Transverse colon (tissue), 4 donors: ENCODE measurements at regions not wholly inside any gene's neighbourhood (a gene's known extent, or its start where the extent isn't known, plus 50 kb on each side); places are given as distances from the start of the nearest gene placed in this dataset.

ENCODE experiments used
- DNase-seq: peaks from one replicate; pipeline ENCODE4 v3.0.0-alpha.2; 2019
- H3K27ac ChIP-seq, 4 donors: fragments of 200-600 bp; sonication (generic); 2 replicates each; pipeline ENCODE4 v1.5.1; 2016 to 2018; ENCODE audit warnings: inconsistent platforms in 4 of 4
- H3K27me3 ChIP-seq: fragments of 200-600 bp; sonication (generic); 2 replicates; pipeline ENCODE4 v1.5.1; 2017; ENCODE audit warnings: inconsistent platforms
- H3K36me3 ChIP-seq, 4 donors: fragments of 200-600 bp; sonication (generic); 2 replicates each; pipeline ENCODE4 v1.5.1; 2017 to 2019; ENCODE audit warnings: inconsistent platforms in 4 of 4
- H3K4me1 ChIP-seq, 4 donors: fragments of 200-600 bp; sonication (generic); 2 replicates each; pipeline ENCODE4 v1.5.1; 2017 to 2020; ENCODE audit warnings: inconsistent platforms in 4 of 4
- H3K4me3 ChIP-seq, 4 donors: fragments of 200-600 bp; sonication (generic); 1 replicate in 1 of 4; 2 replicates in 3 of 4; pipeline versions ENCODE4 v1.5.1 to v1.6.1; 2017 to 2019; ENCODE audit warnings: inconsistent platforms in 4 of 4
- H3K9me3 ChIP-seq, 2 donors: fragments of 200-600 bp; sonication (generic); 2 replicates each; pipeline ENCODE4 v1.5.1; 2017 to 2019; ENCODE audit warnings: inconsistent platforms in 2 of 2
- EP300 ChIP-seq: sonication (generic); formaldehyde crosslinking; IDR thresholded peaks from one replicate; pipeline ENCODE4 v1.6.1; 2017; ENCODE audit warnings: antibody characterized with exemption, low read depth
- POLR2A ChIP-seq: fragments of 450-650 bp; IDR thresholded peaks from one replicate; pipeline ENCODE4 v1.6.1; 2016; ENCODE audit warnings: antibody characterized with exemption, mild to moderate bottlenecking, moderate library complexity
- POLR2AphosphoS5 ChIP-seq, 3 donors: sonication (generic); formaldehyde crosslinking; IDR thresholded peaks; one replicate each; pipeline ENCODE4 v1.6.1; 2016; ENCODE audit warnings: antibody characterized with exemption in 3 of 3
- WGBS, 2 donors: methylation state at CpG; one replicate each; pipeline ENCODE4 v1.1.5; 2018; ENCODE audit warnings: low coverage in 1 of 2; 5-methylcytosine and 5-hydroxymethylcytosine counted together
- in situ Hi-C, 4 donors: fragments of 200-750 bp; cut with MboI; loops; one replicate each; pipeline versions ENCODE4 v1.15.0 to v1.15.1; 2017; ENCODE audit warnings: low sequenced_read_pairs in 3 of 4, low pct_ligation_motif_present in 1 of 4, low pct_unique_long_range_greater_than_20kb in 1 of 4
- intact Hi-C: fragments of 100-400 bp; cut with DNase I; formaldehyde crosslinking; loops from one replicate; pipeline ENCODE4 v1.15.1; 2023; ENCODE audit warnings: low total_unique reads
- TF ChIP-seq, protein P1 (sequence below), 5 experiments: fragments of 200-600 bp in 3 of 5; fragments of 450-650 bp in 2 of 5; sonication (generic) in 3 of 5; IDR thresholded peaks; 1 replicate in 2 of 5; 2 replicates in 3 of 5; pipeline ENCODE4 v1.5.1; 2016 to 2017; ENCODE audit warnings: antibody characterized with exemption in 5 of 5, inconsistent platforms in 3 of 5, mild to moderate bottlenecking in 2 of 5, moderate library complexity in 1 of 5

GRCh38 chr2:183490489-183490888 is 366.2 kb downstream of the NUP35 start:
- Histone ChIP-seq H3K27ac (no peak overlapping the region), H3K4me3 (no peak overlapping the region), H3K9me3 (no peaks in the 10 kb centered on the region), H3K27me3 (no peaks in the 10 kb centered on the region), H3K36me3 (no peaks in the 10 kb centered on the region), H3K4me1 (peaks cover 0 to 7% (median 0%) of the 10 kb centered on the region in 4 donors)
- 45 to 57% methylated on average over 3 of the region's 3 CpGs for WGBS, 2 donors
- intact Hi-C loops: no loop called here
- no peak for DNase-seq
- TF ChIP-seq, protein P1, sequence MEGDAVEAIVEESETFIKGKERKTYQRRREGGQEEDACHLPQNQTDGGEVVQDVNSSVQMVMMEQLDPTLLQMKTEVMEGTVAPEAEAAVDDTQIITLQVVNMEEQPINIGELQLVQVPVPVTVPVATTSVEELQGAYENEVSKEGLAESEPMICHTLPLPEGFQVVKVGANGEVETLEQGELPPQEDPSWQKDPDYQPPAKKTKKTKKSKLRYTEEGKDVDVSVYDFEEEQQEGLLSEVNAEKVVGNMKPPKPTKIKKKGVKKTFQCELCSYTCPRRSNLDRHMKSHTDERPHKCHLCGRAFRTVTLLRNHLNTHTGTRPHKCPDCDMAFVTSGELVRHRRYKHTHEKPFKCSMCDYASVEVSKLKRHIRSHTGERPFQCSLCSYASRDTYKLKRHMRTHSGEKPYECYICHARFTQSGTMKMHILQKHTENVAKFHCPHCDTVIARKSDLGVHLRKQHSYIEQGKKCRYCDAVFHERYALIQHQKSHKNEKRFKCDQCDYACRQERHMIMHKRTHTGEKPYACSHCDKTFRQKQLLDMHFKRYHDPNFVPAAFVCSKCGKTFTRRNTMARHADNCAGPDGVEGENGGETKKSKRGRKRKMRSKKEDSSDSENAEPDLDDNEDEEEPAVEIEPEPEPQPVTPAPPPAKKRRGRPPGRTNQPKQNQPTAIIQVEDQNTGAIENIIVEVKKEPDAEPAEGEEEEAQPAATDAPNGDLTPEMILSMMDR (IDR thresholded peaks at IDR 0.05): no peak
- TF ChIP-seq EP300: no peak
- TF ChIP-seq POLR2A: no peak
- no peak for TF ChIP-seq POLR2AphosphoS5 (IDR thresholded peaks at IDR 0.05)
- in situ Hi-C loops: no loop called here

DNA sequence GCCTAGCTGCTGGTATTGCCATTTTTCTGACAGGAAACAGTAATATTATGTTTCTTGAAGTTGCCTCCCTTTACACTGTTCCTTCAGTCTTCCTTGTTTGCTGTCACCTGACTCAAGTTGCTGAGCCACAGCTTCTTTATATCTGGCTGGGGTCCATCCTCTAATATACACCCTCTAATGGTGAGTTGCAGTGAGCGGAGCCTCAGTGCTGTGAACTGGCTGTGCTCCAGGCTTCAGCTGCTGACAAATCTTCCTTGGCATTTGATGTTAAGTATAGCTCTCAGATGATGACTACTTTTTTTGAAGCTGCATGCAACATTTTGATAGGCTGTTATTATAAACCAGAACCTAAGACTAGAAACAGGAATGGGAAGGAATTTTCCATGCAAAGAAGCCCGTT is 366.7 kb downstream of the NUP35 start:
- no peak for TF ChIP-seq EP300
- no peak for TF ChIP-seq POLR2A
- intact Hi-C loops (no loop called here), in situ Hi-C loops (no loop called here)
- Histone ChIP-seq H3K4me3 (no peak overlapping the region), H3K27me3 (no peaks in the 10 kb centered on the region), H3K36me3 (no peaks in the 10 kb centered on the region), H3K9me3 (no peaks in the 10 kb centered on the region), H3K4me1 (peaks cover 0 to 7% (median 0%) of the 10 kb centered on the region in 4 donors), H3K27ac (no peak overlapping the region)
- WGBS, 2 donors: 53 to 80% methylated on average over 1 to 2 of the region's 2 CpGs
- DNase-seq: no peak

DNA sequence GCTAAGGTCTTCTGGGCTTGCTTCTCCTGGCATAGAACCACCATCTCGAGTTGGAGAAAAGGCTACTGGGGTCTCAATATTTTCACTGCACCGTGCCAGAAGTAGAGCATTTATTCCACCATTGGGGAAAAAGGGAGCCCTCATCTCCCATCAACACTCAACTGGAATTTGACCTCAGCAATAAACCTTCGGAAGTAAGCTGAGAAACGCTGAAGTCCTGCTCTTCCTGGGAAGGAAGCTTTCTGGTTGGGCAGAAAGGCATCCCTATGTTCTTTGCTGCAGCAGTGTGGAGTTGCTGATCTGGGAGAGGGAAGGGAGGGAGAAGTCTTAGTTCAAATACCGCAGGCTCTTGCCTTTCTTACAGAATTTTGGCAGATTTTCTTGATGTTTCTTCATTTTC is 368.8 kb downstream of the NUP35 start:
- no peaks in the 10 kb centered on the region for H3K27me3 ChIP-seq
- intact Hi-C loops: no loop called here
- H3K4me1 ChIP-seq: peaks cover 0 to 7% (median 0%) of the 10 kb centered on the region in 4 donors
- WGBS, 2 donors: 41 to 55% methylated on average over 5 of the region's 5 CpGs
- no peak overlapping the region for H3K4me3 ChIP-seq
- TF ChIP-seq POLR2A (no peak), EP300 (no peak), POLR2AphosphoS5 (IDR thresholded peaks at IDR 0.05) (no peak)
- TF ChIP-seq, protein P1 (IDR thresholded peaks at IDR 0.05): no peak
- H3K27ac ChIP-seq: no peak overlapping the region
- no peak for DNase-seq
- in situ Hi-C loops: no loop called here
- H3K9me3 ChIP-seq: no peaks in the 10 kb centered on the region
- no peaks in the 10 kb centered on the region for H3K36me3 ChIP-seq

GRCh38 chr2:183495079-183495478 is 370.8 kb downstream of the NUP35 start:
- no peak for TF ChIP-seq EP300
- TF ChIP-seq, protein P1 (IDR thresholded peaks at IDR 0.05): no peak
- TF ChIP-seq POLR2A: no peak
- TF ChIP-seq POLR2AphosphoS5 (IDR thresholded peaks at IDR 0.05): no peak
- H3K9me3 ChIP-seq: no peaks in the 10 kb centered on the region
- WGBS, 2 donors: 77 to 79% methylated on average over 2 of the region's 2 CpGs
- in situ Hi-C loops: no loop called here
- intact Hi-C loops: no loop called here
- H3K4me3 ChIP-seq: no peak overlapping the region
- peaks cover 0 to 6% (median 0%) of the 10 kb centered on the region in 4 donors for H3K4me1 ChIP-seq
- H3K36me3 ChIP-seq: no peaks in the 10 kb centered on the region
- no peaks in the 10 kb centered on the region for H3K27me3 ChIP-seq
- no peak for DNase-seq
- H3K27ac ChIP-seq: no peak overlapping the region

DNA sequence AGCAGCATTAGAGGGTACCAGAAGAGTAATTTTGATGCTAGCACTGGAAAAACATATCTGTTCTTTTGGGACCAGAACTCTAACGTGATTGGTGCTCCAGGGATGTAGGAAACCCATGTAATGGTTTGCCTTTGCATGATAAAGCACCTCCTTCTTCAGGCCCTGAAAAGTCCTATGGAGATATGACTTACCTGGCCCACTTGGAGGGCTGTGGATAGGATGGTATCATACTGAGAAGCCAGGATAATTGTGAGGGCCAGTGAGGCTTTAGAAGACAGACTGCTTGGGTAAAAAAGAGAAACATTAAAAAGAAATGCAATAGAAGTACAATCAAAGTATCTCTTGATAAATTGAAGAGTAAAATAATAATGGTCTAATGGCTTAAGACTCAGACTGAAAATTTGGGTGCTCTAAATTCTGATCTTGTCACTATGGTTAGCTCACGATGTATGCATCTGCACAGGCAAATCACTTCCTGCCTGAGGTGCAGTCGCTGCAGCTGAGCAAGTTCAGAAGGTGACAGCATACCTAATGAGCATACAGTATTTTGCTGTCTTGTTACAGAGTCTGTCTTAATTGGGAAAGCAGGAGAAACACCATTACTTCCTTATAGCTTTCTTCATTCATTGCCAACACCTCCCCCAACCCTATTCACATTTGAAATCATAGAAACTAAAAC is 371.5 kb downstream of the NUP35 start:
- no peaks in the 10 kb centered on the region for H3K4me1 ChIP-seq
- H3K9me3 ChIP-seq: no peaks in the 10 kb centered on the region
- no peaks in the 10 kb centered on the region for H3K27me3 ChIP-seq
- intact Hi-C loops: no loop called here
- 53 to 63% methylated on average over 3 of the region's 3 CpGs for WGBS, 2 donors
- H3K36me3 ChIP-seq: no peaks in the 10 kb centered on the region
- DNase-seq: no peak
- no peak overlapping the region for H3K27ac ChIP-seq
- TF ChIP-seq POLR2AphosphoS5 (IDR thresholded peaks at IDR 0.05) (no peak), POLR2A (no peak), EP300 (no peak)
- TF ChIP-seq, protein P1 (IDR thresholded peaks at IDR 0.05): no peak
- in situ Hi-C loops: no loop called here
- H3K4me3 ChIP-seq: no peak overlapping the region
